K562 (cell line): ENCODE measurements at regions not wholly inside any gene's neighbourhood (a gene's known extent, or its start where the extent isn't known, plus 50 kb on each side); places are given as distances from the start of the nearest gene placed in this dataset.

ENCODE experiments used
- CTCF ChIP-seq, 3 experiments: IDR thresholded peaks in 2 of 3; conservative IDR thresholded peaks in 1 of 3; 2 replicates each; pipeline ENCODE4 v1.5.1; 2011 to 2012; ENCODE audit warnings: low read length in 3 of 3, mild to moderate bottlenecking in 3 of 3, control low read depth in 2 of 3, improper control_type of control experiment in 1 of 3, inconsistent platforms in 1 of 3, low read depth in 1 of 3, mixed read lengths in 1 of 3, moderate library complexity in 1 of 3; ENCODE audit not compliant: insufficient read depth in 2 of 3
- DDX20 ChIP-seq: fragments of 450-650 bp; IDR thresholded peaks from 2 replicates; pipeline ENCODE4 v1.6.1; 2016; ENCODE audit warnings: missing genetic modification characterization, low read depth, mild to moderate bottlenecking, missing compliant biosample characterization, moderate library complexity
- KDM4B ChIP-seq, 2 experiments: fragments of 450-650 bp in 1 of 2; sonication (generic) in 1 of 2; IDR thresholded peaks; 2 replicates each; pipeline ENCODE4 v1.6.1; 2016 to 2017; ENCODE audit warnings: borderline replicate concordance in 2 of 2, antibody characterized with exemption in 1 of 2, low read depth in 1 of 2, mild to moderate bottlenecking in 1 of 2
- KLF13 ChIP-seq: fragments of 450-650 bp; IDR thresholded peaks from 2 replicates; pipeline ENCODE4 v1.6.1; 2016; ENCODE audit warnings: missing genetic modification characterization, low read depth, mild to moderate bottlenecking, missing compliant biosample characterization, moderate library complexity, borderline replicate concordance
- L3MBTL2 ChIP-seq: fragments of 450-650 bp; IDR thresholded peaks from 2 replicates; pipeline ENCODE4 v1.6.1; 2016; ENCODE audit warnings: mild to moderate bottlenecking, moderate library complexity
- SAFB2 ChIP-seq: fragments of 200-400 bp; formaldehyde crosslinking; IDR thresholded peaks from 2 replicates; pipeline ENCODE4 v1.6.1; 2018; ENCODE audit warnings: borderline replicate concordance, low read length, low read depth, moderate library complexity; ENCODE audit not compliant: severe bottlenecking
- SMARCA4 ChIP-seq: fragments of 450-650 bp; IDR thresholded peaks from 2 replicates; pipeline ENCODE4 v1.6.1; 2016
- SNIP1 ChIP-seq: fragments of 450-650 bp; IDR thresholded peaks from 2 replicates; pipeline ENCODE4 v1.7.1; 2017; ENCODE audit warnings: low read depth, mild to moderate bottlenecking
- ZC3H4 ChIP-seq: sonication (generic); formaldehyde crosslinking; IDR thresholded peaks from 2 replicates; pipeline ENCODE4 v1.9.0; 2021; ENCODE audit warnings: missing genetic modification reagents, borderline replicate concordance
- ZNF143 ChIP-seq: sonication (generic); formaldehyde crosslinking; IDR thresholded peaks from 2 replicates; pipeline ENCODE4 v1.9.0; 2022; ENCODE audit warnings: mild to moderate bottlenecking, missing genetic modification reagents
- ZNF217 ChIP-seq: sonication (generic); formaldehyde crosslinking; IDR thresholded peaks from 2 replicates; pipeline ENCODE4 v1.8.0; 2022; ENCODE audit warnings: mild to moderate bottlenecking, missing genetic modification reagents

GRCh38 chr15:95096651-95097050, 865.3 kb downstream of the MCTP2 start:
- TF ChIP-seq SNIP1 (no peak), KDM4B (IDR thresholded peaks at IDR 0.05; ENCODE audit: borderline replicate concordance in 2 of 2, low read depth in 1 of 2) (no peak), KLF13 (tag) (no peak), ZNF143 (CRISPR knock-in tag) (no peak), SAFB2 (no peak), SMARCA4 (no peak), DDX20 (no peak), ZNF217 (no peak), L3MBTL2 (no peak), CTCF (IDR thresholded peaks at IDR 0.05 in 2 of 3, conservative IDR thresholded peaks at IDR 0.05 in 1 of 3; ENCODE audit: insufficient read depth in 2 of 3, low read depth in 1 of 3, low read length in 3 of 3) (no peak), ZC3H4 (no peak)
